K562 (cell line): ENCODE measurements at regions not wholly inside any gene's neighbourhood (a gene's known extent, or its start where the extent isn't known, plus 50 kb on each side); places are given as distances from the start of the nearest gene placed in this dataset.

Experiments used
- ATAC-seq: fragments of 200-7000 bp; cut with Tn5 transposase; 3 replicates; pipeline ENCODE4 v1.9.1; 2020; ENCODE audit warnings: moderate library complexity
- BruUV-seq: library from RNA; stranded (reverse); fragments of 400-500 nt; replicated peaks from 2 replicates; lab custom pipeline; 2021; lab: Mats Ljungman, UMichigan
- CTCF ChIA-PET: fragments of 300-600 bp; formaldehyde crosslinking; extraction: SDS; loops from one replicate; lab custom pipeline; 2021; ENCODE audit warnings: low intra/inter-chr PET ratio; lab: Yijun Ruan, JAX
- POLR2A ChIA-PET: fragments of 300-600, 350-650 bp; sonication (Branson Sonifier 250); formaldehyde crosslinking; extraction: SDS; loops from one replicate; lab custom pipeline; 2021; ENCODE audit warnings: antibody characterized with exemption, inconsistent platforms; lab: Yijun Ruan, JAX
- DNase-seq, 4 experiments: peaks; one replicate each; pipeline versions ENCODE4 v3.0.0 to v3.0.0-alpha.2; 2011 to 2018; ENCODE audit warnings: low spot score in 3 of 4, mixed read lengths in 3 of 4; ENCODE audit errors: extremely low read depth in 1 of 4
- FAIRE-seq: peaks from 2 replicates; lab custom pipeline; 2011; peaks lifted over from hg19 to GRCh38; lab: Jason Lieb, UNC
- H2AFZ ChIP-seq: 2 replicates; pipeline ENCODE4 v1.6.0; 2011; ENCODE audit warnings: low read depth, low read length, control low read depth, inconsistent platforms
- H3K27ac ChIP-seq: fragments of 200-600 bp; 3 replicates; pipeline ENCODE4 v1.8.0; 2011; ENCODE audit warnings: low read depth, mild to moderate bottlenecking, control low read depth, inconsistent platforms, low read length, moderate library complexity, mixed read lengths; ENCODE audit errors: extremely low read depth
- H3K27me3 ChIP-seq, 2 experiments: fragments of 300-600 bp in 1 of 2; 2 replicates in 1 of 2; 3 replicates in 1 of 2; pipeline versions ENCODE4 v1.6.0 to v1.8.0; 2011; ENCODE audit warnings: inconsistent platforms in 2 of 2, low read length in 2 of 2, mild to moderate bottlenecking in 1 of 2, mixed read lengths in 1 of 2, moderate library complexity in 1 of 2; ENCODE audit not compliant: control insufficient read depth in 2 of 2, insufficient read depth in 2 of 2
- H3K36me3 ChIP-seq: fragments of 300-600 bp; 3 replicates; pipeline ENCODE4 v1.8.0; 2011; ENCODE audit warnings: mild to moderate bottlenecking, low read length, inconsistent platforms; ENCODE audit not compliant: control insufficient read depth, insufficient read depth
- H3K4me1 ChIP-seq, 2 experiments: fragments of 200-600 bp in 1 of 2; replicated peaks in 1 of 2; 2 replicates in 1 of 2; 3 replicates in 1 of 2; pipeline versions ENCODE4 v1.5.1 to v1.8.0; 2011; ENCODE audit warnings: inconsistent platforms in 2 of 2, low read length in 2 of 2, mild to moderate bottlenecking in 1 of 2, mixed read lengths in 1 of 2, moderate library complexity in 1 of 2; ENCODE audit not compliant: control insufficient read depth in 2 of 2, insufficient read depth in 2 of 2
- H3K4me2 ChIP-seq: 2 replicates; pipeline ENCODE4 v1.6.1; 2011; ENCODE audit warnings: low read length, control low read depth, inconsistent platforms, mixed read lengths; ENCODE audit not compliant: insufficient read depth
- H3K4me3 ChIP-seq: fragments of 200-600 bp; sonication (generic), shearing (Covaris generic); 2 replicates; pipeline ENCODE4 v1.5.1; 2016; ENCODE audit warnings: control low read depth, inconsistent platforms
- H3K79me2 ChIP-seq: fragments of 200-600 bp; 3 replicates; pipeline ENCODE4 v1.8.0; 2011; ENCODE audit warnings: low read length, inconsistent platforms; ENCODE audit not compliant: control insufficient read depth, insufficient read depth
- H3K9ac ChIP-seq, 2 experiments: 2 replicates each; pipeline versions ENCODE4 v1.6.0 to v1.6.1; 2011; ENCODE audit warnings: low read depth in 2 of 2, low read length in 2 of 2, control low read depth in 1 of 2, inconsistent platforms in 1 of 2, mild to moderate bottlenecking in 1 of 2, mixed read lengths in 1 of 2; ENCODE audit not compliant: insufficient read depth in 1 of 2
- H3K9me1 ChIP-seq: one replicate; pipeline ENCODE4 v1.6.0; 2011; ENCODE audit warnings: inconsistent platforms, mild to moderate bottlenecking, low read length, moderate library complexity; ENCODE audit not compliant: control insufficient read depth, insufficient read depth
- H3K9me3 ChIP-seq: replicated peaks from 2 replicates; pipeline ENCODE4 v1.5.1; 2011; ENCODE audit warnings: low read depth, low read length, inconsistent platforms; ENCODE audit not compliant: control insufficient read depth, insufficient read depth
- H4K20me1 ChIP-seq: replicated peaks from 2 replicates; pipeline ENCODE4 v1.6.1; 2011; ENCODE audit warnings: low read length, inconsistent platforms, mixed read lengths; ENCODE audit not compliant: control insufficient read depth, insufficient read depth
- BRF1 ChIP-seq: IDR thresholded peaks from 3 replicates; pipeline ENCODE4 v1.6.1; 2011; ENCODE audit warnings: borderline replicate concordance, mild to moderate bottlenecking; ENCODE audit not compliant: insufficient read length; ENCODE audit errors: extremely low read depth
- CHD2 ChIP-seq: IDR thresholded peaks from 2 replicates; pipeline ENCODE4 v1.6.1; 2011; ENCODE audit warnings: low read depth, low read length
- CHD4 ChIP-seq: fragments of 200-600 bp; sonication (generic); IDR thresholded peaks from 3 replicates; pipeline ENCODE4 v1.6.1; 2012; ENCODE audit warnings: low read depth, mild to moderate bottlenecking, mixed read lengths, low read length, inconsistent platforms; ENCODE audit not compliant: insufficient read depth, insufficient replicate concordance, poor library complexity, severe bottlenecking
- CTCF ChIP-seq, 3 experiments: IDR thresholded peaks in 2 of 3; conservative IDR thresholded peaks in 1 of 3; 2 replicates each; pipeline ENCODE4 v1.5.1; 2011 to 2012; ENCODE audit warnings: low read length in 3 of 3, mild to moderate bottlenecking in 3 of 3, control low read depth in 2 of 3, improper control_type of control experiment in 1 of 3, inconsistent platforms in 1 of 3, low read depth in 1 of 3, mixed read lengths in 1 of 3, moderate library complexity in 1 of 3; ENCODE audit not compliant: insufficient read depth in 2 of 3
- ELF1 ChIP-seq: fragments of 200-800 bp; sonication (Bioruptor generic); IDR thresholded peaks from 2 replicates; pipeline ENCODE4 v1.6.1; 2016; ENCODE audit warnings: missing genetic modification characterization, missing compliant biosample characterization
- FOXA1 ChIP-seq: fragments of 450-650 bp; IDR thresholded peaks from 2 replicates; pipeline ENCODE4 v1.6.1; 2016; ENCODE audit warnings: mild to moderate bottlenecking, borderline replicate concordance
- HDAC3 ChIP-seq: fragments of 450-650 bp; IDR thresholded peaks from 2 replicates; pipeline ENCODE4 v1.6.1; 2018; ENCODE audit warnings: borderline replicate concordance, mild to moderate bottlenecking, moderate library complexity; ENCODE audit not compliant: partially characterized antibody
- HMG20A ChIP-seq: fragments of 450-650 bp; formaldehyde crosslinking; conservative IDR thresholded peaks from 2 replicates; pipeline ENCODE4 v1.4.0; 2020; ENCODE audit warnings: mild to moderate bottlenecking, mixed read lengths
- KDM4B ChIP-seq, 2 experiments: fragments of 450-650 bp in 1 of 2; sonication (generic) in 1 of 2; IDR thresholded peaks; 2 replicates each; pipeline ENCODE4 v1.6.1; 2016 to 2017; ENCODE audit warnings: borderline replicate concordance in 2 of 2, antibody characterized with exemption in 1 of 2, low read depth in 1 of 2, mild to moderate bottlenecking in 1 of 2
- NCOA4 ChIP-seq: fragments of 450-650 bp; IDR thresholded peaks from 2 replicates; pipeline ENCODE4 v1.6.1; 2018; ENCODE audit warnings: mild to moderate bottlenecking; ENCODE audit not compliant: partially characterized antibody
- OTX1 ChIP-seq: fragments of 450-650 bp; formaldehyde crosslinking; IDR thresholded peaks from 2 replicates; pipeline ENCODE4 v1.4.0; 2022; ENCODE audit warnings: mild to moderate bottlenecking
- RBM39 ChIP-seq: fragments of 200-400 bp; formaldehyde crosslinking; optimal IDR thresholded peaks from 2 replicates; pipeline ENCODE3; 2018; ENCODE audit warnings: low read depth, low read length
- SAFB ChIP-seq: fragments of 200-400 bp; formaldehyde crosslinking; IDR thresholded peaks from 2 replicates; pipeline ENCODE4 v1.6.1; 2017; ENCODE audit warnings: low read depth, low read length, borderline replicate concordance
- SPI1 ChIP-seq: IDR thresholded peaks from 2 replicates; pipeline ENCODE4 v1.6.1; 2011; ENCODE audit warnings: low read depth, low read length, control low read depth, borderline replicate concordance
- SRSF1 ChIP-seq: fragments of 200-400 bp; formaldehyde crosslinking; IDR thresholded peaks from 2 replicates; pipeline ENCODE4 v1.6.1; 2017; ENCODE audit warnings: mild to moderate bottlenecking, low read depth, low read length, moderate library complexity
- TEAD4 ChIP-seq, 2 experiments: sonication (generic) in 1 of 2; formaldehyde crosslinking in 1 of 2; IDR thresholded peaks; 2 replicates each; pipeline versions ENCODE4 v1.6.1 to v1.8.0; 2012 to 2022; ENCODE audit warnings: borderline replicate concordance in 1 of 2, inconsistent platforms in 1 of 2, low read length in 1 of 2, mild to moderate bottlenecking in 1 of 2, missing genetic modification reagents in 1 of 2
- ZNF644 ChIP-seq: fragments of 200-800 bp; sonication (Bioruptor generic); IDR thresholded peaks from 2 replicates; pipeline ENCODE4 v1.6.1; 2016; ENCODE audit warnings: low read depth, missing genetic modification characterization, missing compliant biosample characterization
- WGBS: fragments of 100-300 bp; shearing (Covaris generic); methylation state at CpG from one replicate; pipeline ENCODE4 v1.1.6; 2016; ENCODE audit warnings: low coverage, mixed read lengths; ENCODE audit not compliant: insufficient coverage; ENCODE audit errors: missing lambda C conversion rate; 5-methylcytosine and 5-hydroxymethylcytosine counted together
- in situ Hi-C: fragments of 300-500 bp; cut with MboI; formaldehyde crosslinking; loops from 4 replicates; pipeline ENCODE4 v1.15.0; 2018; ENCODE audit warnings: inconsistent platforms, mixed read lengths
- intact Hi-C: fragments of 100-400 bp; cut with micrococcal nuclease; formaldehyde crosslinking; loops from 2 replicates; pipeline ENCODE4 v1.14.2; 2022

GRCh38 chr9:79026316-79026715 is 545.4 kb upstream of the TLE4 start:
- Histone ChIP-seq H3K4me2 (no peak overlapping the region), H3K36me3 (no peaks in the 10 kb centered on the region), H3K4me1 (no peaks in the 10 kb centered on the region), H3K9me3 (no peaks in the 10 kb centered on the region), H2AFZ (no peak overlapping the region), H4K20me1 (no peaks in the 10 kb centered on the region), H3K9ac (no peak overlapping the region), H3K79me2 (no peaks in the 10 kb centered on the region), H3K9me1 (no peaks in the 10 kb centered on the region), H3K27me3 (no peaks in the 10 kb centered on the region), H3K27ac (no peak overlapping the region), H3K4me3 (no peak overlapping the region)
- 0% methylated on average over 3 of the region's 3 CpGs for WGBS
- ATAC-seq (no peak), DNase-seq (no peak), FAIRE-seq (no peak)
- POLR2A ChIA-PET, result no interaction called here
- TF ChIP-seq TEAD4 (IDR thresholded peaks at IDR 0.05; ENCODE audit: low read length) (no peak), TEAD4 (CRISPR knock-in tag; IDR thresholded peaks at IDR 0.05; ENCODE audit: borderline replicate concordance) (no peak), FOXA1 (no peak), HMG20A (CRISPR knock-in tag) (no peak), CHD4 (no peak), SRSF1 (no peak), OTX1 (no peak), KDM4B (IDR thresholded peaks at IDR 0.05; ENCODE audit: borderline replicate concordance in 2 of 2, low read depth in 1 of 2) (no peak), CHD2 (no peak), CTCF (IDR thresholded peaks at IDR 0.05 in 2 of 3, conservative IDR thresholded peaks at IDR 0.05 in 1 of 3; ENCODE audit: insufficient read depth in 2 of 3, low read depth in 1 of 3, low read length in 3 of 3) (no peak), BRF1 (no peak), SPI1 (no peak), ZNF644 (tag) (no peak), RBM39 (no peak), NCOA4 (no peak), ELF1 (tag) (no peak), HDAC3 (no peak), SAFB (no peak)
- intact Hi-C loops (no loop called here), in situ Hi-C loops (no loop called here)
- CTCF ChIA-PET, result no interaction called here
- BruUV-seq, result no TSS peak
